Islet of Langerhans (tissue), 1 donor: ENCODE measurements at regions not wholly inside any gene's neighbourhood (a gene's known extent, or its start where the extent isn't known, plus 50 kb on each side); places are given as distances from the start of the nearest gene placed in this dataset.
"Not testable (repeated sequence)": the region's sequence is repeated elsewhere in the genome, so short reads cannot be mapped to it uniquely, and the experiment has no call there.

Source experiments
- FAIRE-seq: peaks from one replicate; lab custom pipeline; 2011; peaks lifted over from hg19 to GRCh38; lab: Jason Lieb, UNC

GRCh38 chrX:25141684-25142083 is 125.9 kb upstream of the ARX start:
- no peak for FAIRE-seq

GRCh38 chrX:25131055-25131454 is 115.3 kb upstream of the ARX start:
- no peak for FAIRE-seq

GRCh38 chrX:25130619-25131018 is 114.9 kb upstream of the ARX start:
- FAIRE-seq: no peak

- no peak for FAIRE-seq
Measured at GRCh38 chrX:25125483-25125882, 109.7 kb upstream of the ARX start.

- no peak for FAIRE-seq
Measured at GRCh38 chrX:25124391-25124790, 108.6 kb upstream of the ARX start.

GRCh38 chrX:25112156-25112555 is 96.4 kb upstream of the ARX start:
- no peak for FAIRE-seq

GRCh38 chrX:25108481-25108880 is 92.7 kb upstream of the ARX start:
- FAIRE-seq: no peak

- no peak for FAIRE-seq
Measured at GRCh38 chrX:25105221-25105620, 89.5 kb upstream of the ARX start.

- FAIRE-seq: no peak
Measured at GRCh38 chrX:25096522-25097045, 80.8 kb upstream of the ARX start.

- not testable (repeated sequence) for FAIRE-seq
Measured at GRCh38 chrX:25091152-25091551, 75.4 kb upstream of the ARX start.

GRCh38 chrX:25084446-25084845 is 68.7 kb upstream of the ARX start:
- no peak for FAIRE-seq

- no peak for FAIRE-seq
Measured at GRCh38 chrX:25083661-25084060, 67.9 kb upstream of the ARX start.

- no peak for FAIRE-seq
Measured at GRCh38 chrX:25079020-25079419, 63.3 kb upstream of the ARX start.

GRCh38 chrX:25076941-25077500 is 61.3 kb upstream of the ARX start:
- no peak for FAIRE-seq

- no peak for FAIRE-seq
Measured at GRCh38 chrX:25072247-25072646, 56.5 kb upstream of the ARX start.

GRCh38 chrX:25070038-25070437 is 54.3 kb upstream of the ARX start:
- FAIRE-seq: no peak

GRCh38 chrX:25069209-25069608 is 53.4 kb upstream of the ARX start:
- no peak for FAIRE-seq

- no peak for FAIRE-seq
Measured at GRCh38 chrX:25068340-25068739, 52.6 kb upstream of the ARX start.

- FAIRE-seq: no peak
Measured at GRCh38 chrX:25067271-25068172, 51.8 kb upstream of the ARX start.

- FAIRE-seq: no peak
Measured at GRCh38 chrX:25066131-25066530, 50.4 kb upstream of the ARX start.
